SK-MEL-5 (cell line): ENCODE measurements at regions not wholly inside any gene's neighbourhood (a gene's known extent, or its start where the extent isn't known, plus 50 kb on each side); places are given as distances from the start of the nearest gene placed in this dataset.

Experiments used
- DNase-seq: peaks from one replicate; pipeline ENCODE4 v3.0.0-alpha.2; 2016; ENCODE audit warnings: low read depth, low spot score
- in situ Hi-C: cut with HindIII; loops from 2 replicates; pipeline ENCODE4 v1.10.0; 2016; ENCODE audit warnings: low sequenced_read_pairs, high pct_unique_total_duplicates, low pct_unique_long_range_greater_than_20kb

DNA sequence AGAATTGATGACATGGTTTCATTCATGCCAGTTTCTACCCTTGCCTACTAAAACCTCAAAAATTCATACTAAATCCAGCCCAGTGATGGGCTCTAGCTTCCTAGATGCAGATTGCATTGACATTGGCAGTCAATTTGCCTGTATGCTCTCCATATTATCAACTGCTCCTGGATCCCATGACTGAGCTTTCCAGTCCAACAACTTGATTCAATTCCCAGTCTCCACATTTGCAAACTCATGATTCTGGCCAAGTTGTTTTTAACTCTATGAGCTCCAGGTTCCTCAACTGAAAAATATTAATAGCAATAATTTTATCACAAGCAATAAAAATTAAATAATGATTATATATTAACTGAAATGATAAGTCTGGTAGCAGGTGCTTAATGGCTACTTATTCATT, 51.0 kb upstream of the DSC1 start:
- in situ Hi-C loops = no loop called here

GRCh38 chr18:31217038-31217849, 54.6 kb upstream of the DSC1 start:
- no peak for DNase-seq
- in situ Hi-C loops = no loop called here

More for the DNA sequence above, 51.0 kb upstream of the DSC1 start:
- no peak for DNase-seq

- in situ Hi-C loops = no loop called here
- no peak for DNase-seq
Measured at GRCh38 chr18:31218671-31219383, 56.2 kb upstream of the DSC1 start.

DNA sequence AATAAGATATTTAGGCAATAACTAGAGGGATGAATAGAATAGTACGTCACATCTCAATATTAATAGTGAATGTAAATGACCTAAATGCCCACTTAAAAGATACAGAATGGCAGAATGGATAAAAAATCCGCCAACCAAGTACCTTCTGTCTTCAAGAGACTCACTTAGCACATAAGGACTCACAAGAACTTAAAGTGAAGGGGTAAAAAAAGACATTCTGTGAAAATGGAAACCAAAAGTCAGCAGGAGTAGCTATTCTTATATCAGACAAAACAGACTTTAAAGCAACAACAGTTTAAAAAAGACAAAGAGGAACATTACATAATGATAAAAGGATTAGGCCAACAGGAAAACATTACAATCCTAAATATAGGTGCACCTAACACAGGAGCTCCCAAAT, 56.7 kb upstream of the DSC1 start:
- DNase-seq = no peak
- in situ Hi-C loops = no loop called here

DNA sequence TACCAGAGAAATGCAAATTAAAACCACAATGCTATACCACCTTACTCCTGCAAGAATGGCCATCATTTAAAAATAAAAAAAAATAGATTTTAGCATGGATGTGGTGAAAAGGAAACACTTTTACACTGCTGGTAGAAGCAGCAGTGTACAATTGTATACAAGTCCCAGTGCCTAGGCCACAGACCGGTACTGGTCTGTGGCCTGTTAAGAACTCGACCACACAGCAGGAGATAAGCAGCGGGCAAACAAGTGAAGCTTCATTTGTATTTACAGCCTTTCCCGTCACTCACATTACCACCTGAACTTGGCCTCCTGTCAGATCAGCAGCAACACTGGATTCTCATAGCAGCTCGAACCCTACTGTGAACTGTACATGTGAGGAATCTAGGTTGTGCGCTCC, 60.7 kb upstream of the DSC1 start:
- in situ Hi-C loops = no loop called here
- DNase-seq = no peak

DNA sequence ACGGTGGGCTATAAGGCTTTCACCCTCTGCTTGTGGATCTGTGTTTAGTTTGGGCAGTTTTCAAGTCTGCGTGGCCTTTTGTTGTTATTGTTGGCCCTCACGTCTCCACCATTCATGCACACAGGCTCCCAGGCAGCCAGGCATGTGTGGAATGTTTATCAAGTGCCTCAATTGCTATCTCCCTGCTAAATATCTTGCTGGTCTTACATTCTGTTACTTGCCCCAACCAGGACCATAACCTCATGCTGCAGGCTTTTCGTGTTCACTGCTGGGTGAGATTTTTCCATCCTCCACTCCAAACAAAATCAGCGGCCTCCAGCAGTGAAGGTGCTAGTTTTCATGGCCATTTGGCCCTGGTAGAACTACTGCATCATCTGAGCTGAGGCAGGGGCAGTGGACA, 63.0 kb upstream of the DSC1 start:
- DNase-seq = no peak
- in situ Hi-C loops = no loop called here

DNA sequence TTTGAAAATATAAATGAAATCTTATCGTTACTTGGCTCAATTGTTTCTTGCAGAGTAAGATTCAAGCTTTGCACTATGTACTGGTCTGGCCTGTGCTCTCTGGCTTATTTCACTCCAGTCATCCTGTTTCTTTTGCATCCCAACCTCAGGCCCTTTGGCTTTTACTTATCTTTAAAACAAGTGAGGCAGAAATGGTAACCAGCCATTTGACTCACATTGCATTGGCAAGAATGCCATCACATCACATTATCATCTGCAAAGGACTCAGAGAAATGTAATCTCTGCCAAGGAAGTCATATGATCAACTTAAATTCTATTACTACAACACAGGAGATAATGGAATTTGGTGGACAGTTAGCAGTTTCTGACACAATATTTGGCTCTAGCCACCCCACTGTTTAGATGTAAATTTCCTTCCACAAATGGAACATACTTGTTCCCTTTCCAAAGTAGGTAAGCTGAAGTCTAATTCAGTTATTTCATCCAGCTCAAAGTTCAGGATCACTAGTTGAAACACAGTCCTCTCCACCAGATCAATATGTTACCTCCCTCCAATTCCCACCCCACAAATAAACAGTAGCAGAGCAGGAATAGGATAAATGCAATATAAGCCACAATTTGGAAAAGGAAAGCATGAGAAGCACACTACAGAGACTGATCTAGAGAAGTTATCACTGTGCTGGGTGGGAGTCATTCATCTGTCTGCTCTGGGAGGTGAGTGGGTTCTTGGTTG, 65.0 kb upstream of the DSC1 start:
- in situ Hi-C loops = no loop called here
- no peak for DNase-seq

DNA sequence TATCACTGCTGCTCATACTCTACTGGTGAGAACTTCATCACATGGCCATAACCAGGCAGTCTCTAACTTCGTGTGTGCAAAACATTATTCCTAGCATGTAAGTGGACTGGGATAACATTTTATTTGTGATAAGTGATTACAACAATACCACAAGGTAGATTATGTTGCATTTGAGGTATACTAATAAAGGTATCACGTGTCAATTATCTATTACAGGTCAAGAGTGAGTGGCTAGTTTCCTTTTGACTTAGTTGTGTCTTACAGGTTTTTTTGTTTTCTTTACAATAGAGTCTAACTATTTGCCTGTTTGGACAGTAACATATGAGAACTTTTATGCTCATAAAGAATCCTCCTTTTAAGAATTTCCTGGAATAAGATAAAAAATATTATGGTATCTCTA, 67.2 kb upstream of the DSC1 start:
- in situ Hi-C loops = no loop called here
- DNase-seq = no peak

DNA sequence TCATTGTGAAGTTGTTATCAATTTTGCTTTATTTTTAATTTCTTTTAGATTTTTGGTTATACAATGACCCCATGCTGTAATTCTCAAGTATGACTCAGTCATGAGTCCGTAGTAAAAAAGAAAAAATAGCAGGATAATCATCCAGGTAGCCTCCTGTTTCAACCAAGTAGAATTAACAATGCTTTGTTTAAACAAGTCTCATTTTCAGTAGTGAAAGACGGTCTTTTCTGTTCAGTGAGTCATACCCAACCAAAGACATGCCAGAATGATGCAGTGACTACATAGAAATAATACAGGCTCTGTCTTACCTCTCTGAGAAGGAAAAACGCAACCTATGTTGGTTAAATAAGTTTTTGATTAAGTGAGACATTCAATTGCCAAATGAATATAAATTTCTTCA, 67.8 kb upstream of the DSC1 start:
- peak; percentile 86 for DNase-seq

DNA sequence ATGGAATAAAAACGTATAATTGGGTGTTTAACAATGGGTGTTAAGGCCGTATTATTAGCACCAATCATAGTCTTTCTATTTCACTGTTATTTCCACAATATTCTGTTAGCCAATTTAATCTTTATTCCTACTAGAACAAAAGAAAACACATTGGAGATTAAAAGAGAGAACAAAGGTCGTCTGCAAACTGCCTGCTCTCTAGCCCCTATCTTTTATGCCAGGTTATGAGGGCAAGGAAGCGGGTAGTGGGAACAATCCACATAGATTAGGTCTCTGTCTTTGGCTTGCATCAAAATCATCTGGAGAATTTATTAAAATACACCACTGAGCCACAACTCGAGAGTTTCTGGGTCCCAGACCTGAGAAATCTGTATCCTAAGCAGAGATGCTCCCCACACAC, 69.4 kb upstream of the DSC1 start:
- in situ Hi-C loops = no loop called here
- DNase-seq = no peak

More for the DNA sequence above, 67.8 kb upstream of the DSC1 start:
- in situ Hi-C loops = no loop called here

DNA sequence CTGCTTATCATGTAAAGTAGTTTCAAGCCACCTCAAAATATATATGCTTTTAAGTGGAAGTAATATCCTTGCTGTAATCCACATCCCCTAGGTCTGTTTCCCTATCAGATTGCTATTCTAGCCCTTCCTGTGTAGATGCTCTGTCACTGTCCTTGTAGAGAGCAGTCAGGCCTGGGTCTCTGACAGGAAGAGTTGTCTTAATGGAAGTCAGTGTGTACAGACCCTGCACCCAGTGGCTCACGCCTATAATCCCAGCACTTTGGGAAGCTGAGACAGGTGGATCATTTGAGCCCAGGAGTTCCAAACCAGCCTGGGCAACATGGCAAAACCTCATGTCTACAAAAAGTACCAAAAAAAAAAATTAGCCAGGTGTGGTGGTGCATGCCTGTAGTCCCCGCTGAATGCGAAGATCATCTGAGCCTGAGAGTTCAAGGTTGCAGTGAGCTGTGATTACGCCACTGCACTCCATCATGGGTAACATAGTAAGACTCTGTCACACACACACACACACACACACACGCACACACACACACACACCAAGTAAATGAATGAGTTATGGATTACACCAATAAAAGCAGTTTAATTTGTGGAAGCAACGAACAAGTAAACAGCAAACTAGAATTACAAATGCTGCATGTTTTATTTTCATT, 70.2 kb upstream of the DSC1 start:
- in situ Hi-C loops = no loop called here

GRCh38 chr18:31233621-31234275, 71.1 kb upstream of the DSC1 start:
- in situ Hi-C loops = no loop called here
- no peak for DNase-seq

More for the DNA sequence above, 70.2 kb upstream of the DSC1 start:
- no peak for DNase-seq

- DNase-seq = no peak
- in situ Hi-C loops = no loop called here
Measured at GRCh38 chr18:31235856-31236255, 73.2 kb upstream of the DSC1 start.

GRCh38 chr18:31237142-31237541, 74.5 kb upstream of the DSC1 start:
- no peak for DNase-seq
- in situ Hi-C loops = no loop called here

GRCh38 chr18:31241425-31241824, 76.5 kb upstream of the DSG1 start:
- in situ Hi-C loops = no loop called here
- no peak for DNase-seq

DNA sequence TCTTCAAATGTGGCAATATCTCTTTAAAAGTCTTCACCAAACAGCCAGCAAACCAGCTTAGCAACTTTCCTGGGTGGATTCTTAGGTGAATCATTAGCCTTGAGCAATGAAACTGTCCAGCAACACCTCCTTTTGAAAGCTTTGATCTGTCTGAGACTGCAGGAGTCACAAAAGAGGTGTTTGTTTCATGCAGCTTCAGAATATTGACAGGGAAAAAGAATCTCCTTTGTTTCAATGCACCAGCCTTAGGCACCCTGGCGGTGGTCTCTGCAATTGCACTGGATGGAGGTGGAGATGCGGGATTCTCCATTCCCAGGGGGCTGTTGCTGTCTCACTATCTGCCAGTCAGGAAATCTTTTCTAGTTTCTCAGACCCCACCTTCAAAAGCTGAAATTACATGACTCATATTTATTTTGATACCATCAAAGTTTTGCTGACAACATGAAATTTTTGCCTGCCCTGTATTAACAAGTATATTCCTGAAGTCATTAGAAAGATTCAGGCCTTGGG, 76.0 kb upstream of the DSG1 start:
- in situ Hi-C loops = no loop called here
- DNase-seq = peak; percentile 93

GRCh38 chr18:31243740-31244512, 74.0 kb upstream of the DSG1 start:
- peak; percentile 92 for DNase-seq
- in situ Hi-C loops = no loop called here
